KBM-7 (cell line): ENCODE measurements at regions not wholly inside any gene's neighbourhood (a gene's known extent, or its start where the extent isn't known, plus 50 kb on each side); places are given as distances from the start of the nearest gene placed in this dataset.

Experiments used
- DNase-seq: peaks from one replicate; pipeline ENCODE4 v3.0.0-alpha.2; 2015
- in situ Hi-C: fragments of 300-500 bp; cut with MboI; formaldehyde crosslinking; loops from 2 replicates; pipeline ENCODE4 v1.14.3; 2020; ENCODE audit warnings: low sequenced_read_pairs, low pct_unique_long_range_greater_than_20kb, mixed read lengths

DNA sequence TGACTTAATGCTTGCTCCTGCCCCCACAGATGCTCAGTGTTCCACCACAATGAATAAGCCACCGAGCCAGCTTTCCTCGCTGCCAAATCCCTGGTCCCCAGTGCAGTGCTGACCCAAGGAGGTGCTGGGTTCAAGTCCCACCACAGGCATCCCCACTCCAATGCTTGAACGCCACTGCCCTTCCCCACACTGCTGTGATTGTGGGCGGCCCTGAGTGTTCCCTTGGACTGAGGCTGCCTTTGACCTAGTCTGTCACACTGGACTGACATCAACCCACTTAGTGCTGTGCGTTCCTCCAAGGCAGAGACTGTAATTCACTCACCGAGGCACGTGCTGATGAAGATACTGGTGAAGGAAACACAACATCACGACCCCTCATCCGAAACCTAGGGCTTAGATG lies 83.4 kb upstream of the TMCC3 start:
- in situ Hi-C loops = no loop called here
- DNase-seq = no peak

DNA sequence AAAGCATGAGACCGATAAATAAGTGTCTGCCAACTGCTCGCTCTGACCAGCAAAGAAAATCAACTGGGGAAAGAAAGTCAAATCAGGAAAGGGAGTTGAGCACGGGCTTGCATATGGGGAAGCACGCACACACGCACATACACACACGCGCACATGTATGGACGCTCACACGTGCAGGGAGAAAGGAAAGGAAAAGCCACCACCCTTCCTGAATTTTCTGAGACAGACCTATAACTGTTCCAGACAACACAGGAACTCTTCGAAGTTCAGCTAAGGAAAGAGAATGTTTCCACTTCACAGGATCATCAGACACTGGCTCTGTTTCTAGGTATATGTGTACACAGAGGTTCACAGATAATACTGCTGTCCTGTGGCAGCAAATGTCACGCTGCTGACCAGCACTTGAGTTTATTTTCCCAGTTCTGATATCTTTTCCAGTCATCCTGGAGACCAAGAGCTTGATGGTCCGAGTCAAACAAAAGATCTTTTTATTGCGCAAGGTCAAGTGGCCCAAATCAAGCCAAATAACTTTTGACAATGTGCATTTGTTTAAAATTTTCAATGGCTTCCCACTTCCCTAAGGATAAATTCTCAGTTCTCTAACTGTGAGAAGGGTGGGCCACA lies 82.1 kb upstream of the TMCC3 start:
- in situ Hi-C loops = no loop called here
- DNase-seq = no peak

- in situ Hi-C loops = no loop called here
- no peak for DNase-seq
These were observed 81.5 kb upstream of the TMCC3 start for GRCh38 chr12:94731733-94732360.

GRCh38 chr12:94730847-94731246 lies 80.5 kb upstream of the TMCC3 start:
- no peak for DNase-seq
- in situ Hi-C loops = no loop called here

- in situ Hi-C loops = no loop called here
- no peak for DNase-seq
These were observed 76.0 kb upstream of the TMCC3 start for GRCh38 chr12:94726236-94726835.

DNA sequence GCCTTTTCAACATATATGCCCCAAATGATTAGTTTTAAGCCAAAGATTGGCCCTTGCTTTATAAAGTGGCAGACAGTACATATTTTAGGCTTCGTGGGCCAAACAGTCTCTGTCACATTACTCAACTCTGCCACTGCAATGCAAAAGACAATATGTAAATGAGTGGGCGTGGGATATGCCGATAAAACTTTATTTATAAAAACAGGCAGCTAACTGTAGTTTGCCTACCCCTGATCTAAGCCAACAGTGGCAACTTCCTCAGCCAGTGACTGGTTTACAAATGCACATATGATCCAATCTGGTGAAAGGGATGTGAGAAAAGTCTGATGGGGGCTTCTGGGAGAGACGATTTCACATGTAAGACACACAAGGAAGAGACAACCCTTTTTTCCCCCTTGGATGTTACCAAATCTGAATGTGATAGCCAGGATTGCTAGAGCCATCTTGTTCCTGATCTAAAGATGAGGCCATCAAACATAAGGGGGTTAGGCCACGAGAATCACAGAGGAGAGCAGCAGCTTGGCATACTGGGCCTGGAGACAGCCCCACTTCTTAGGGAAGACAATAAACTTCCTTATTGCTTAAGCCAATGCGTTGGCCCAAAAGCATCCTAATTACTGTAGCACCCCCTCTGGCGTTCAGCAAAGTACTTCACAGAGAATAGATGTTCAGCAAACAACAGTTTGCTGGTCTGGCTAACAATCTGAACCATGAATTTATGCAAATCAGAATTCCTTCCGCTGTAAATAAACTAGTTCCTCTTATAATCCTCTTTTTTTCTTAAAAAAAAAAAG lies 75.2 kb upstream of the TMCC3 start:
- in situ Hi-C loops = no loop called here
- peak; percentile 65 for DNase-seq

DNA sequence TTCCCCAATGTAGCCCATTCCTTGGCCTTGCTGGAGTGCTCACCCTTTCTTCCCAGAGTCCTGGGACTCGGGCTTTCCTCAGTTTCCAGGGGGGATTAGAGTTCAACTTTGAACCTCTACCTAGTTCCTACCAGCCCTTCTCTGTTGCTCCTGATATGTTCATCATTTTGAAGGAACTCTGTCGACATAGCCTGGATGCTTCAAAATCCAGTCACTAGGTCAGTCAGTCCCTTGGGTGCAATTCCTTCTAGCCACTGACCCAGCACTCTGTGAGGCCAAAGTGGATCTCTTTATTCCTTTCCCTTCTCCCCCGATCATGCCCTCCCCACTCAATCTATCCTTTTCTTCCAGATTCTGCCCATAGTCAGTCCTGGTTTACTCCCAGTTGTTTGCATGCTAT lies 72.3 kb upstream of the TMCC3 start:
- in situ Hi-C loops = no loop called here
- DNase-seq = no peak

- no peak for DNase-seq
These were observed 70.8 kb upstream of the TMCC3 start for GRCh38 chr12:94721173-94721572.

DNA sequence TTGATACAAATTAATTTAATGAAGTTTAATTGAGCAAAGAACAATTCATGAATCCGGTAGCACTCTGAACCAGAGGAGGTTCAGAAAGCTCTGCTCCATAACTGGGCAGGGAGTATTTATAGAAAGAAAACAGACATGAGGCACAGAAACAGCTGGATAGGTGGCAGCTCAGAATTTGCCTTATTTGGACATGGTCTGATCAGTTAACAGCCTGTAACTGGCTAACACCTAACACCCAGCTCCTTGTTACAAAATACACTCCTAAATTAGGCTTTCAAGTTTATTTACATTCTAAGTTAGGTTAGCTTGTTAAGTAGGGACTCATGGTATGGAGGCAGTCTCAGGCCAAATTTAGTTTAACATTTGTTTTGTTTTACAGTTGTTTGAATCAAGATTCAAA lies 67.8 kb upstream of the TMCC3 start:
- in situ Hi-C loops = no loop called here
- no peak for DNase-seq

More at GRCh38 chr12:94721173-94721572, 70.8 kb upstream of the TMCC3 start:
- in situ Hi-C loops = no loop called here

- no peak for DNase-seq
- in situ Hi-C loops = no loop called here
These were observed 67.3 kb upstream of the TMCC3 start for GRCh38 chr12:94717656-94718055.

DNA sequence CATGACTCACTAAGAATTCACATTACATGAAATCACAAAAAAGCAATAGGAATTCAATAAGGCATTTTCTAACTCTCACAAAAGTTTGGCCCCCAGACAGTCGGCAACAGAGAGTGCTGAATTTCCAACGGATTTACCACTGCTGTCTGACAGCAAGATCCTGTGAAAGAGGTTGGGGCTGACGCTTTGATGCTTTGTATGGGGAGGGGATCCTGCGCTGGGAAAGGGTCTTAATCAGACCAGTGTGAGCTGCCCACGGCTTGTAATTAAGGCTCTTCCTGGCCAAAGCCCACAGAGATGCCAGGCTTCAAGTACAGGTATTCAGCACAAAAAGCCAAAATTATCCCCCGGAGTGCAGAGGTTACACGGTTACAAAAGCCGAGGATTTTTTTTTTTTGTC lies 66.8 kb upstream of the TMCC3 start:
- in situ Hi-C loops = no loop called here
- no peak for DNase-seq

DNA sequence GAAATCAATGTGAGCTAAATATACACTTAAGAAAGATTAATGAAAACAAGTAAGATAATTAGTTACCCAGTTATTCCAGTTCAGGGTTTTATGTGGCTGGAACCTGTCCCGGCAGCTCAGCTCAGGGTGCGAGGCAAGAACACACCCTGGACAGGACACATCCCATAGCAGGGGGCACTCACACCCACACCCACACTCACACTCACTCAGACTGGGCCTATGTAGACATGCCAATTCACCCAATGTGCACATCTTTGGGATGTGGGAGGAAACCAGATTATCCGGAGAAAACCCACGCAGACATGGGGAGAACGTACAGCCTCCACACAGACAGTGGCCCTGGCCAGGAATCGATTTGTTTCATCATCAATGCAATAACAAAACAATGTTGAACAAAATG lies 66.0 kb upstream of the TMCC3 start:
- in situ Hi-C loops = no loop called here
- no peak for DNase-seq

DNA sequence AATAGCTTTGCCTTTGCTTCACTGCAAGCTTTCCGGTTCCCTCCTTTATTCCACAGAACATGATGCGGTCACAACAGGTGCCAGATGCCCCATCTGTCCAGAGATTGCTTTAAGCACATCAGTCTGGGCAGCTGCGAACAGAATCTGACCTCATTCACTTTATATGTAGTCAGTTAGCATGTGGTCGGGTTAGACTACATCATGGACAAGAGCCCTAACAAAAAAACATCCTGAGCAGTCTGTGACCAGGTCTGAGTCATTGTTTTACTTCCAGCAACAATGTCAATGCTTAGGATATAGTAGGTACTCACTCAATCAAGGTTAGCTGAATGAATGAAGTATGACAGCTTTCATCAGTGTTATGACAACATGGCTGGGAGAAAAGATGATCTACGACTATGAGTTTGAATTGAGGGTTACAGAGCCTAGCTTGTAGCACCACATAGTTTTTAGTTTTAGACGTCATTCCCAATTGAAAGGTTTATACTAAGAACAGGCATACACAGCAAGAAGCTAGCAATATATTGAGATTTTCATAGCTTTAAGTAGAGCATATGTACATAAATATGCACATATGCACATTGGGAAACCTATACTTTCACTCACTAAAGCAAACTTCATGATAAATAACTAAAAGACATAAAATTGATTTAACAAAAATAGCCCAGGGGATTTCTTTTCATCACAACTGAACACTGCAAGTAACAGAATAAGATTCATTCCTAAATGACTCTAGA lies 64.2 kb upstream of the TMCC3 start:
- no peak for DNase-seq
- in situ Hi-C loops = no loop called here

GRCh38 chr12:94712815-94713515 lies 62.6 kb upstream of the TMCC3 start:
- DNase-seq = no peak
- in situ Hi-C loops = no loop called here

DNA sequence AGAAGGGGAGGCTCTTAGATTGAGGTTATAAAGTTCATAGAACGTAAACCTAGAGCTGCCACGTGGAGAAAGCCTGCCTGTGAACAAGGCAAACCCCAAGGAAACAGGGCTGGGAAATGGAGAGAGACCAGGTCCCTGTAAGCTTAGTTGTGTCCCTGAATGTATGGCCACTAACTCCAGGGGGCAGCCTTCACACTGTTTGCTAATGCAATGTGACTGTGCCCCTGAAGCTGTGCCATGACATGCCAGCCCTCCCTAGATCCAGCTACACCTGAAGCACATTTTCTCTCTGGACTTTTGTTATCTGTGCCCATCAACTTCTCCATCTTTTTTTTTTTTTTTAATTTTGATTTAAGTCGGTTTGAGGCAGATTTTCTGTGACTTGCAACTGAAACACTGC lies 60.6 kb upstream of the TMCC3 start:
- in situ Hi-C loops = no loop called here
- peak; percentile 55 for DNase-seq

GRCh38 chr12:94707892-94708291 lies 57.5 kb upstream of the TMCC3 start:
- DNase-seq = no peak
- in situ Hi-C loops = no loop called here

GRCh38 chr12:94707036-94707435 lies 56.7 kb upstream of the TMCC3 start:
- in situ Hi-C loops = no loop called here
- no peak for DNase-seq

DNA sequence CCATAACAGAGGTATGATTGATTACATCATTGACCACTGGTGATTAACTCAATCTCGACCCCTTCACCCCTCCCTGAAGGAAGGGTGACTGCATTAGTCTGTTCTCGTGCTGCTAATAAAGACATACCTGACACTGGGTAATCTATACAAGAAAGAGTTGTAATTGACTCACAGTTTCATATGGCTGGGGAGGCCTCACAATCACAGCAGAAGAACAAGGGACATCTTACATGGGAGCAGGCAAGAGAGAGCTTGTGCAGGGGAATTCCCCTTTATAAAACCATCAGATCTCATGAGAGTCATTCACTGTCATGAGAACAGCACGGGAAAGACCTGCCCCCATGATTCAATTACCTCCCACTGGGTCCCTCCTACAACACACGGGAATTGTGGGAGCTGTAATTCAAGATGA lies 55.9 kb upstream of the TMCC3 start:
- in situ Hi-C loops = no loop called here
- DNase-seq = no peak

GRCh38 chr12:94705676-94706075 lies 55.3 kb upstream of the TMCC3 start:
- in situ Hi-C loops = no loop called here
- no peak for DNase-seq
